ENCODE measurements at regions not wholly inside any gene's neighbourhood (a gene's known extent, or its start where the extent isn't known, plus 50 kb on each side); places are given as distances from the start of the nearest gene placed in this dataset.
A peak's percentile ranks its signal among the peaks of the same experiment; 100 is the strongest.

DNA sequence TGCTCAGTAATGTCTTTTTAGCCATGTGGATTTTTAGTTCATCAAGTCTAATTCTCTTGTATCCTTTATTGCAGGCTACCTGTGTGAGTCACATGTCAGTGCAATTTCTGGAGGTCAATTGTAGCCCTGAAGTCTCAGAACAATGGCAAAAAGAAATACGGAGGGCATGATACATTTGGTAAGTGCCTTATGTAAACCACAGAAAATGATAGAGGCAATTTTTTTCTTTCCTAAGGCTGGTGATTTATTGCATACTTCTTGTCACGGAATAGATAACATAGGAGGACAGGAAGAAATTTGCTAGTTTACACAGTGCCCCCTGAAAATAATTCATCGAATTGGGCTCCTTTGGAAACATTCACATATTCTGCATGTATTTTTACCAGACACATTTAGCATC, 235.9 kb downstream of the DMRTA1 start:
- no peaks in the 10 kb centered on the region for H3K9me2 ChIP-seq (ENCODE audit: insufficient read depth, low read length)
- no peak for DNase-seq (ENCODE audit: low spot score)
- intact Hi-C loops (cut with micrococcal nuclease; ENCODE audit: unreplicated experiment): no loop called here
- H3K4me2 ChIP-seq (ENCODE audit: low read length): peak overlapping the region; percentile 57
- no peaks in the 10 kb centered on the region for H3K36me3 ChIP-seq (ENCODE audit: insufficient read depth, low read length)
- POLR2A ChIA-PET: no interaction called here
- no peak for TF ChIP-seq EZH2phosphoT487 (IDR thresholded peaks at IDR 0.05; ENCODE audit: borderline replicate concordance, low read depth, low read length)
- TF ChIP-seq, protein P1, sequence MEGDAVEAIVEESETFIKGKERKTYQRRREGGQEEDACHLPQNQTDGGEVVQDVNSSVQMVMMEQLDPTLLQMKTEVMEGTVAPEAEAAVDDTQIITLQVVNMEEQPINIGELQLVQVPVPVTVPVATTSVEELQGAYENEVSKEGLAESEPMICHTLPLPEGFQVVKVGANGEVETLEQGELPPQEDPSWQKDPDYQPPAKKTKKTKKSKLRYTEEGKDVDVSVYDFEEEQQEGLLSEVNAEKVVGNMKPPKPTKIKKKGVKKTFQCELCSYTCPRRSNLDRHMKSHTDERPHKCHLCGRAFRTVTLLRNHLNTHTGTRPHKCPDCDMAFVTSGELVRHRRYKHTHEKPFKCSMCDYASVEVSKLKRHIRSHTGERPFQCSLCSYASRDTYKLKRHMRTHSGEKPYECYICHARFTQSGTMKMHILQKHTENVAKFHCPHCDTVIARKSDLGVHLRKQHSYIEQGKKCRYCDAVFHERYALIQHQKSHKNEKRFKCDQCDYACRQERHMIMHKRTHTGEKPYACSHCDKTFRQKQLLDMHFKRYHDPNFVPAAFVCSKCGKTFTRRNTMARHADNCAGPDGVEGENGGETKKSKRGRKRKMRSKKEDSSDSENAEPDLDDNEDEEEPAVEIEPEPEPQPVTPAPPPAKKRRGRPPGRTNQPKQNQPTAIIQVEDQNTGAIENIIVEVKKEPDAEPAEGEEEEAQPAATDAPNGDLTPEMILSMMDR (conservative IDR thresholded peaks at IDR 0.05; ENCODE audit: low read length): no peak
- no peaks in the 10 kb centered on the region for H3K79me2 ChIP-seq (ENCODE audit: insufficient read depth, low read depth, low read length)
- peak overlapping the region; percentile 94 for H2AFZ ChIP-seq (ENCODE audit: low read length)
- H3K4me1 ChIP-seq (ENCODE audit: insufficient read depth, low read length, poor library complexity, severe bottlenecking): peaks cover 29% of the 10 kb centered on the region
- no TSS peak for BruUV-seq (replicated peaks)
- no peaks in the 10 kb centered on the region for H4K20me1 ChIP-seq (ENCODE audit: insufficient read depth, low read length)
- H3K27ac ChIP-seq (ENCODE audit: low read depth, low read length, poor library complexity, severe bottlenecking): no peak overlapping the region
- H3K9me3 ChIP-seq (ENCODE audit: low read length): no peaks in the 10 kb centered on the region
- CTCF ChIA-PET (ENCODE audit: unreplicated experiment): no interaction called here
- H3K4me3 ChIP-seq (ENCODE audit: low read depth, low read length, poor library complexity, severe bottlenecking): no peak overlapping the region

DNA sequence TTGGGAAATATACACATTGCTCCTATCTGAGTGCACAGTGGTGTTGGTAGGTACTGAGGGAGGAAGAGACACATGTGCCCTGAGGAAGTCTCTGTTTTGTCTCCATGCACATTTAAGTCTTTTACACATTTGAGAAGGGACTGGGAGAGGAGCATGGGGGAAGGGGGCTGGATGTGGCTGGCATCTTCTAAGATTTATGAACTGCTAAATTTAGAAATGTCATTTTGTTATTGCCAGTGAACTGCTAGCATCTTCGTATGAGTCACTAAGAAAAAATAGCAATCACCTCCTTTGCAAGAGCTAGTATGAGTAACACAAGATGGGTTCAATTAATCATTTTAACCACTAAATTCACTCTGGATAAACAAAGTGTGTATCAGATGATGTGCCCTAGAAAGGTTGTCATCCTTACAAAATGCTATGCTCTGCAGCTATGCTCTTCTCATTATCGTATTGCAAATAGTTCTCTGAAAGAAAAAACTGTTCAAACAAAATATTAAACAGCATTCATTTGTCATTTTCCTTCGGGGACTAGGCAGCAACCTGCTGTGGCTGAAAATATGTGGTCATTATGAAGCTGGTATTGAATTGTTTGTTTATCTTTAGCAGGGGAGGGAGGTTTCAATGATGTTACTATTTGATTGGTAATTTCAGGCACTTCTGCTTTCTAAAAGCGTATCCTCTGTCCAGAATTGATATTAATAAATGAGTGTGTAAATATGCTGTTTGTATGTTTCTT, 236.5 kb downstream of the DMRTA1 start:
- DNase-seq (ENCODE audit: low spot score): peak; percentile 12
- intact Hi-C loops (cut with micrococcal nuclease; ENCODE audit: unreplicated experiment): no loop called here
- TF ChIP-seq, protein P1 (conservative IDR thresholded peaks at IDR 0.05; ENCODE audit: low read length): no peak
- no peak for TF ChIP-seq EZH2phosphoT487 (IDR thresholded peaks at IDR 0.05; ENCODE audit: borderline replicate concordance, low read depth, low read length)

DNA sequence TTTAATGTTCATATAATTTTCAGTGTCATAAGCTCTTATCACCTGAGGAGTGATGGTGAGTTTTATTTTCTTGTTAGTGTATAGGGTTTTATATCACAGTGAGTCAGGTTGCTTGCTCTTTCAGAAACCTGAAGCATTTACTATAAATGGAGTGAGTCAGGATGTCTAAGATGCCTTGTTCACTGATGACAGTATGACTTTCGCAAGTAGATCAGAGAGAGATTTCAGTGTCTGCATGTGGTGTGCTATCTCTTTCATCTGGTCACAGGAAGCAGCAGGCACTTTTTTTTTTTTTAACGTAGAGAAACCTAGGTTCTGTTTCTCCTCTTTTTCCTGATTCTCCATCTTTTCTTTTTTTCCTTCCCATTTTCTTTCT, 237.1 kb downstream of the DMRTA1 start:
- no peaks in the 10 kb centered on the region for H3K9me3 ChIP-seq (ENCODE audit: low read length)
- intact Hi-C loops (cut with micrococcal nuclease; ENCODE audit: unreplicated experiment): no loop called here
- CTCF ChIA-PET (ENCODE audit: unreplicated experiment): no interaction called here
- peak overlapping the region; percentile 57 for H3K4me2 ChIP-seq (ENCODE audit: low read length)
- POLR2A ChIA-PET: interaction anchor here (0.7 to 1.0 kb wide), 2 partner anchors 12 to 1693 kb away, joined by 3 read pairs; no protein-coding TSS in a partner anchor
- no peaks in the 10 kb centered on the region for H3K36me3 ChIP-seq (ENCODE audit: insufficient read depth, low read length)
- peak overlapping the region; percentile 94 for H2AFZ ChIP-seq (ENCODE audit: low read length)
- TF ChIP-seq, protein P1 (conservative IDR thresholded peaks at IDR 0.05; ENCODE audit: low read length): no peak
- no peak for TF ChIP-seq EZH2phosphoT487 (IDR thresholded peaks at IDR 0.05; ENCODE audit: borderline replicate concordance, low read depth, low read length)
- H4K20me1 ChIP-seq (ENCODE audit: insufficient read depth, low read length): no peaks in the 10 kb centered on the region
- H3K9me2 ChIP-seq (ENCODE audit: insufficient read depth, low read length): no peaks in the 10 kb centered on the region
- H3K27ac ChIP-seq (ENCODE audit: low read depth, low read length, poor library complexity, severe bottlenecking): peak overlapping the region; percentile 13
- H3K4me1 ChIP-seq (ENCODE audit: insufficient read depth, low read length, poor library complexity, severe bottlenecking): peaks cover 29% of the 10 kb centered on the region
- peak; percentile 53 for DNase-seq (ENCODE audit: low spot score)
- BruUV-seq (replicated peaks): no TSS peak
- H3K4me3 ChIP-seq (ENCODE audit: low read depth, low read length, poor library complexity, severe bottlenecking): peak overlapping the region; percentile 28
- no peaks in the 10 kb centered on the region for H3K79me2 ChIP-seq (ENCODE audit: insufficient read depth, low read depth, low read length)

More for the DNA sequence above, 236.5 kb downstream of the DMRTA1 start:
- BruUV-seq (replicated peaks): no TSS peak
- Histone ChIP-seq H2AFZ (ENCODE audit: low read length) (peak overlapping the region; percentile 94), H3K36me3 (ENCODE audit: insufficient read depth, low read length) (no peaks in the 10 kb centered on the region), H3K79me2 (ENCODE audit: insufficient read depth, low read depth, low read length) (no peaks in the 10 kb centered on the region), H4K20me1 (ENCODE audit: insufficient read depth, low read length) (no peaks in the 10 kb centered on the region), H3K4me1 (ENCODE audit: insufficient read depth, low read length, poor library complexity, severe bottlenecking) (peaks cover 29% of the 10 kb centered on the region), H3K4me2 (ENCODE audit: low read length) (peak overlapping the region; percentile 57), H3K27ac (ENCODE audit: low read depth, low read length, poor library complexity, severe bottlenecking) (peak overlapping the region; percentile 13), H3K9me2 (ENCODE audit: insufficient read depth, low read length) (no peaks in the 10 kb centered on the region), H3K9me3 (ENCODE audit: low read length) (no peaks in the 10 kb centered on the region), H3K4me3 (ENCODE audit: low read depth, low read length, poor library complexity, severe bottlenecking) (peak overlapping the region; percentile 28)
- ChIA-PET POLR2A (interaction anchor here (0.7 to 1.0 kb wide), 2 partner anchors 12 to 1694 kb away, joined by 3 read pairs; no protein-coding TSS in a partner anchor), CTCF (ENCODE audit: unreplicated experiment) (no interaction called here)

Measured in OCI-LY7 (cell line).